K562 (cell line): ENCODE measurements at regions not wholly inside any gene's neighbourhood (a gene's known extent, or its start where the extent isn't known, plus 50 kb on each side); places are given as distances from the start of the nearest gene placed in this dataset.

Experiments used
- ATAC-seq: fragments of 200-7000 bp; cut with Tn5 transposase; 3 replicates; pipeline ENCODE4 v1.9.1; 2020; ENCODE audit warnings: moderate library complexity
- BruUV-seq: library from RNA; stranded (reverse); fragments of 400-500 nt; replicated peaks from 2 replicates; lab custom pipeline; 2021; lab: Mats Ljungman, UMichigan
- CTCF ChIA-PET: fragments of 300-600 bp; formaldehyde crosslinking; extraction: SDS; loops from one replicate; lab custom pipeline; 2021; ENCODE audit warnings: low intra/inter-chr PET ratio; lab: Yijun Ruan, JAX
- POLR2A ChIA-PET: fragments of 300-600, 350-650 bp; sonication (Branson Sonifier 250); formaldehyde crosslinking; extraction: SDS; loops from one replicate; lab custom pipeline; 2021; ENCODE audit warnings: antibody characterized with exemption, inconsistent platforms; lab: Yijun Ruan, JAX
- DNase-seq, 4 experiments: peaks; one replicate each; pipeline versions ENCODE4 v3.0.0 to v3.0.0-alpha.2; 2011 to 2018; ENCODE audit warnings: low spot score in 3 of 4, mixed read lengths in 3 of 4; ENCODE audit errors: extremely low read depth in 1 of 4
- FAIRE-seq: peaks from 2 replicates; lab custom pipeline; 2011; peaks lifted over from hg19 to GRCh38; lab: Jason Lieb, UNC
- H2AFZ ChIP-seq: 2 replicates; pipeline ENCODE4 v1.6.0; 2011; ENCODE audit warnings: low read depth, low read length, control low read depth, inconsistent platforms
- H3K27ac ChIP-seq: fragments of 200-600 bp; 3 replicates; pipeline ENCODE4 v1.8.0; 2011; ENCODE audit warnings: low read depth, mild to moderate bottlenecking, control low read depth, inconsistent platforms, low read length, moderate library complexity, mixed read lengths; ENCODE audit errors: extremely low read depth
- H3K27me3 ChIP-seq, 2 experiments: fragments of 300-600 bp in 1 of 2; 2 replicates in 1 of 2; 3 replicates in 1 of 2; pipeline versions ENCODE4 v1.6.0 to v1.8.0; 2011; ENCODE audit warnings: inconsistent platforms in 2 of 2, low read length in 2 of 2, mild to moderate bottlenecking in 1 of 2, mixed read lengths in 1 of 2, moderate library complexity in 1 of 2; ENCODE audit not compliant: control insufficient read depth in 2 of 2, insufficient read depth in 2 of 2
- H3K36me3 ChIP-seq: fragments of 300-600 bp; 3 replicates; pipeline ENCODE4 v1.8.0; 2011; ENCODE audit warnings: mild to moderate bottlenecking, low read length, inconsistent platforms; ENCODE audit not compliant: control insufficient read depth, insufficient read depth
- H3K4me1 ChIP-seq, 2 experiments: fragments of 200-600 bp in 1 of 2; replicated peaks in 1 of 2; 2 replicates in 1 of 2; 3 replicates in 1 of 2; pipeline versions ENCODE4 v1.5.1 to v1.8.0; 2011; ENCODE audit warnings: inconsistent platforms in 2 of 2, low read length in 2 of 2, mild to moderate bottlenecking in 1 of 2, mixed read lengths in 1 of 2, moderate library complexity in 1 of 2; ENCODE audit not compliant: control insufficient read depth in 2 of 2, insufficient read depth in 2 of 2
- H3K4me2 ChIP-seq: 2 replicates; pipeline ENCODE4 v1.6.1; 2011; ENCODE audit warnings: low read length, control low read depth, inconsistent platforms, mixed read lengths; ENCODE audit not compliant: insufficient read depth
- H3K4me3 ChIP-seq: fragments of 200-600 bp; sonication (generic), shearing (Covaris generic); 2 replicates; pipeline ENCODE4 v1.5.1; 2016; ENCODE audit warnings: control low read depth, inconsistent platforms
- H3K79me2 ChIP-seq: fragments of 200-600 bp; 3 replicates; pipeline ENCODE4 v1.8.0; 2011; ENCODE audit warnings: low read length, inconsistent platforms; ENCODE audit not compliant: control insufficient read depth, insufficient read depth
- H3K9ac ChIP-seq, 2 experiments: 2 replicates each; pipeline versions ENCODE4 v1.6.0 to v1.6.1; 2011; ENCODE audit warnings: low read depth in 2 of 2, low read length in 2 of 2, control low read depth in 1 of 2, inconsistent platforms in 1 of 2, mild to moderate bottlenecking in 1 of 2, mixed read lengths in 1 of 2; ENCODE audit not compliant: insufficient read depth in 1 of 2
- H3K9me1 ChIP-seq: one replicate; pipeline ENCODE4 v1.6.0; 2011; ENCODE audit warnings: inconsistent platforms, mild to moderate bottlenecking, low read length, moderate library complexity; ENCODE audit not compliant: control insufficient read depth, insufficient read depth
- H3K9me3 ChIP-seq: replicated peaks from 2 replicates; pipeline ENCODE4 v1.5.1; 2011; ENCODE audit warnings: low read depth, low read length, inconsistent platforms; ENCODE audit not compliant: control insufficient read depth, insufficient read depth
- H4K20me1 ChIP-seq: replicated peaks from 2 replicates; pipeline ENCODE4 v1.6.1; 2011; ENCODE audit warnings: low read length, inconsistent platforms, mixed read lengths; ENCODE audit not compliant: control insufficient read depth, insufficient read depth
- ATF3 ChIP-seq, 2 experiments: fragments of 450-650 bp in 1 of 2; sonication (generic) in 1 of 2; formaldehyde crosslinking in 1 of 2; IDR thresholded peaks in 1 of 2; conservative IDR thresholded peaks in 1 of 2; 2 replicates each; pipeline versions ENCODE4 v1.6.1 to v1.8.1; 2016 to 2023; ENCODE audit warnings: mild to moderate bottlenecking in 2 of 2, moderate library complexity in 2 of 2, inconsistent platforms in 1 of 2, missing genetic modification reagents in 1 of 2
- BCLAF1 ChIP-seq, 2 experiments: fragments of 450-650 bp in 1 of 2; IDR thresholded peaks; 2 replicates each; pipeline ENCODE4 v1.6.1; 2011 to 2017; ENCODE audit warnings: low read depth in 2 of 2, antibody characterized with exemption in 1 of 2, borderline replicate concordance in 1 of 2, low read length in 1 of 2, mild to moderate bottlenecking in 1 of 2, mixed read lengths in 1 of 2; ENCODE audit not compliant: control insufficient read depth in 1 of 2
- CBFA2T3 ChIP-seq: fragments of 450-650 bp; IDR thresholded peaks from 2 replicates; pipeline ENCODE4 v1.6.1; 2017
- NCOA6 ChIP-seq: fragments of 450-650 bp; IDR thresholded peaks from 2 replicates; pipeline ENCODE4 v1.6.1; 2017; ENCODE audit warnings: mild to moderate bottlenecking
- TARDBP ChIP-seq: fragments of 450-650 bp; IDR thresholded peaks from 2 replicates; pipeline ENCODE4 v1.6.1; 2016
- ZBTB7A ChIP-seq: IDR thresholded peaks from 2 replicates; pipeline ENCODE4 v1.6.1; 2011; ENCODE audit warnings: low read depth, mild to moderate bottlenecking, low read length, moderate library complexity, borderline replicate concordance; ENCODE audit not compliant: control insufficient read depth
- ZFX ChIP-seq: sonication (generic); formaldehyde crosslinking; IDR thresholded peaks from 2 replicates; pipeline ENCODE4 v1.8.0; 2022; ENCODE audit warnings: mild to moderate bottlenecking, missing genetic modification reagents, moderate library complexity
- WGBS: fragments of 100-300 bp; shearing (Covaris generic); methylation state at CpG from one replicate; pipeline ENCODE4 v1.1.6; 2016; ENCODE audit warnings: low coverage, mixed read lengths; ENCODE audit not compliant: insufficient coverage; ENCODE audit errors: missing lambda C conversion rate; 5-methylcytosine and 5-hydroxymethylcytosine counted together
- in situ Hi-C: fragments of 300-500 bp; cut with MboI; formaldehyde crosslinking; loops from 4 replicates; pipeline ENCODE4 v1.15.0; 2018; ENCODE audit warnings: inconsistent platforms, mixed read lengths
- intact Hi-C: fragments of 100-400 bp; cut with micrococcal nuclease; formaldehyde crosslinking; loops from 2 replicates; pipeline ENCODE4 v1.14.2; 2022

- peaks cover 6% of the 10 kb centered on the region; the same call in 1 of the 2 replicates for H4K20me1 ChIP-seq
- H3K36me3 ChIP-seq, result no peaks in the 10 kb centered on the region
- H3K9me3 ChIP-seq, result no peaks in the 10 kb centered on the region
- no peak overlapping the region for H3K4me2 ChIP-seq
- no peak for TF ChIP-seq CBFA2T3
- TF ChIP-seq BCLAF1 (IDR thresholded peaks at IDR 0.05; ENCODE audit: borderline replicate concordance in 1 of 2, control insufficient read depth in 1 of 2, low read depth in 2 of 2, low read length in 1 of 2), result no peak
- no peak for TF ChIP-seq ZFX (CRISPR knock-in tag)
- TF ChIP-seq TARDBP, result no peak
- no peak for TF ChIP-seq NCOA6
- no peak for TF ChIP-seq ATF3 (IDR thresholded peaks at IDR 0.05)
- no peak for TF ChIP-seq ATF3 (CRISPR knock-in tag; conservative IDR thresholded peaks at IDR 0.05)
- no peak for TF ChIP-seq ZBTB7A
- TF ChIP-seq, all 486 proteins: peak for 0
- 27% methylated on average over 22 of the region's 26 CpGs for WGBS
- intact Hi-C loops (no loop called here), in situ Hi-C loops (no loop called here)
- FAIRE-seq (no peak), DNase-seq (no peak), ATAC-seq (no peak)
- Histone ChIP-seq H3K9ac (no peak overlapping the region), H3K27me3 (peaks cover 23 to 46% of the 10 kb centered on the region in 2 experiments), H3K9me1 (no peaks in the 10 kb centered on the region), H3K4me1 (peaks cover 0 to 16% of the 10 kb centered on the region in 2 experiments; a peak in 2 of 5 replicates), H3K27ac (no peak overlapping the region), H2AFZ (no peak overlapping the region), H3K79me2 (no peaks in the 10 kb centered on the region), H3K4me3 (no peak overlapping the region)
- ChIA-PET POLR2A (interaction anchor here (0.7 kb wide), 1 partner anchor 15 kb away, joined by 3 read pairs; no protein-coding TSS in a partner anchor), CTCF (no interaction called here)
- BruUV-seq, result no TSS peak
Observed at GRCh38 chr16:11422381-11423314, 77.4 kb downstream of the RMI2 start.
